ENCODE measurements at regions not wholly inside any gene's neighbourhood (a gene's known extent, or its start where the extent isn't known, plus 50 kb on each side); places are given as distances from the start of the nearest gene placed in this dataset.

DNA sequence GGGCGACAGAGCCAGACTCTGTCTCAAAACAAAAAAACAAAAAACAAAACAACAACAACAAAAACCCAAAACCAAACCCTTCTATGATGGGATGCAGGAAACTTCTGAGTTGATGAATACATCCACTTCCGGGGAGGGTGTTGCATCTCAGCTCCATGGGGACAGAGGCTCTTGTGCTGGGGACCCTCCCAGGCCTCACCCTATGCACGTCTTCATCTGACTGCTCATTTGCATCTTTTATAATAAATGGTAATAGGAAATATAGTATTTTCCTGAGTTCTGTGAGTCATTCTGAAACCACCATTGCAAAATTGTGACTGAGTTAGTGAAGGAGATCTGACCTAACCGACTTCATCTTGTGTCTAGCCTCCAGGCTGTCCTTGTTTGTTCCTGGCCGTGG, 109.5 kb upstream of the SLC28A3 start:
- Histone ChIP-seq H3K4me3 (replicated peaks; ENCODE audit: insufficient read depth, low read length) (no peak overlapping the region), H3K27me3 (ENCODE audit: insufficient read depth, poor library complexity, severe bottlenecking) (peaks cover 5% of the 10 kb centered on the region), H3K27ac (replicated peaks) (no peak overlapping the region)
- no peak for DNase-seq (ENCODE audit: low read depth in 1 of 2, low spot score in 1 of 2)
- TF ChIP-seq SPI1 (IDR thresholded peaks at IDR 0.05; ENCODE audit: borderline replicate concordance, low read depth) (no peak), POLR2AphosphoS5 (IDR thresholded peaks at IDR 0.05; ENCODE audit: low read depth) (no peak), GABPA (IDR thresholded peaks at IDR 0.05; ENCODE audit: low read depth) (no peak), CTCF (IDR thresholded peaks at IDR 0.05; ENCODE audit: insufficient read depth, low read length) (no peak)
- TF ChIP-seq, protein P1, sequence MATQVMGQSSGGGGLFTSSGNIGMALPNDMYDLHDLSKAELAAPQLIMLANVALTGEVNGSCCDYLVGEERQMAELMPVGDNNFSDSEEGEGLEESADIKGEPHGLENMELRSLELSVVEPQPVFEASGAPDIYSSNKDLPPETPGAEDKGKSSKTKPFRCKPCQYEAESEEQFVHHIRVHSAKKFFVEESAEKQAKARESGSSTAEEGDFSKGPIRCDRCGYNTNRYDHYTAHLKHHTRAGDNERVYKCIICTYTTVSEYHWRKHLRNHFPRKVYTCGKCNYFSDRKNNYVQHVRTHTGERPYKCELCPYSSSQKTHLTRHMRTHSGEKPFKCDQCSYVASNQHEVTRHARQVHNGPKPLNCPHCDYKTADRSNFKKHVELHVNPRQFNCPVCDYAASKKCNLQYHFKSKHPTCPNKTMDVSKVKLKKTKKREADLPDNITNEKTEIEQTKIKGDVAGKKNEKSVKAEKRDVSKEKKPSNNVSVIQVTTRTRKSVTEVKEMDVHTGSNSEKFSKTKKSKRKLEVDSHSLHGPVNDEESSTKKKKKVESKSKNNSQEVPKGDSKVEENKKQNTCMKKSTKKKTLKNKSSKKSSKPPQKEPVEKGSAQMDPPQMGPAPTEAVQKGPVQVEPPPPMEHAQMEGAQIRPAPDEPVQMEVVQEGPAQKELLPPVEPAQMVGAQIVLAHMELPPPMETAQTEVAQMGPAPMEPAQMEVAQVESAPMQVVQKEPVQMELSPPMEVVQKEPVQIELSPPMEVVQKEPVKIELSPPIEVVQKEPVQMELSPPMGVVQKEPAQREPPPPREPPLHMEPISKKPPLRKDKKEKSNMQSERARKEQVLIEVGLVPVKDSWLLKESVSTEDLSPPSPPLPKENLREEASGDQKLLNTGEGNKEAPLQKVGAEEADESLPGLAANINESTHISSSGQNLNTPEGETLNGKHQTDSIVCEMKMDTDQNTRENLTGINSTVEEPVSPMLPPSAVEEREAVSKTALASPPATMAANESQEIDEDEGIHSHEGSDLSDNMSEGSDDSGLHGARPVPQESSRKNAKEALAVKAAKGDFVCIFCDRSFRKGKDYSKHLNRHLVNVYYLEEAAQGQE (IDR thresholded peaks at IDR 0.05; ENCODE audit: insufficient replicate concordance, low read depth): no peak

DNA sequence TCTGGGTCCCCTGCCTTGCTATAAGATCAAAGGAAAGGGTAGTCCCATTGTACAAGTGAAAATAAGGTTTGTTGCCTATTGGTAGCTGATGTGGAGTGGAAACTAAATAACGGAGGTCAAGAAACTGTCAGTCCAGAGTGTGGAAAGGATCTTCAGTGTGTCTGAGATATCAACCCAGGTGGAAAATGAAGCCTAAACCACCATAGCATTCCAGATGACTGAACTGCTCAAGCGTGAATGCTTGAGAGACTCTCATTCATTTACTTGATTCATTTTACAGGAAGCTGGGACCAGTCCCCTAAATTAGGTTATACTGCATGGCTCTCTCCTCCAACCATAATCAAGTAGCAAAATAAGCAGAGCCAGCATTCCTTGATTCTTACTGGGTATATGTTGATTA, 116.0 kb upstream of the SLC28A3 start:
- Histone ChIP-seq H3K27ac (replicated peaks) (no peak overlapping the region), H3K4me3 (replicated peaks; ENCODE audit: insufficient read depth, low read length) (no peak overlapping the region), H3K27me3 (ENCODE audit: insufficient read depth, poor library complexity, severe bottlenecking) (peaks cover 3% of the 10 kb centered on the region)
- TF ChIP-seq CTCF (IDR thresholded peaks at IDR 0.05; ENCODE audit: insufficient read depth, low read length): no peak
- no peak for TF ChIP-seq POLR2AphosphoS5 (IDR thresholded peaks at IDR 0.05; ENCODE audit: low read depth)
- TF ChIP-seq SPI1 (IDR thresholded peaks at IDR 0.05; ENCODE audit: borderline replicate concordance, low read depth): no peak
- no peak for TF ChIP-seq GABPA (IDR thresholded peaks at IDR 0.05; ENCODE audit: low read depth)
- TF ChIP-seq, protein P1 (IDR thresholded peaks at IDR 0.05; ENCODE audit: insufficient replicate concordance, low read depth): no peak
- DNase-seq (ENCODE audit: low read depth in 1 of 2, low spot score in 1 of 2): no peak

GRCh38 chr9:84460695-84461094, 120.1 kb upstream of the SLC28A3 start:
- H3K27me3 ChIP-seq (ENCODE audit: insufficient read depth, poor library complexity, severe bottlenecking): no peaks in the 10 kb centered on the region
- H3K4me3 ChIP-seq (replicated peaks; ENCODE audit: insufficient read depth, low read length): no peak overlapping the region
- TF ChIP-seq CTCF (IDR thresholded peaks at IDR 0.05; ENCODE audit: insufficient read depth, low read length): no peak
- TF ChIP-seq, protein P1 (IDR thresholded peaks at IDR 0.05; ENCODE audit: insufficient replicate concordance, low read depth): no peak
- no peak for TF ChIP-seq GABPA (IDR thresholded peaks at IDR 0.05; ENCODE audit: low read depth)
- TF ChIP-seq SPI1 (IDR thresholded peaks at IDR 0.05; ENCODE audit: borderline replicate concordance, low read depth): no peak
- no peak for TF ChIP-seq POLR2AphosphoS5 (IDR thresholded peaks at IDR 0.05; ENCODE audit: low read depth)
- DNase-seq (ENCODE audit: low read depth in 1 of 2, low spot score in 1 of 2): no peak
- no peak overlapping the region for H3K27ac ChIP-seq (replicated peaks)

Data from HL-60 (cell line).